IMR-90 (cell line): ENCODE measurements at regions not wholly inside any gene's neighbourhood (a gene's known extent, or its start where the extent isn't known, plus 50 kb on each side); places are given as distances from the start of the nearest gene placed in this dataset.

Experiments
- ATAC-seq: fragments of 200-7000 bp; cut with Tn5 transposase; 2 replicates; pipeline ENCODE4 v1.9.1; 2020; ENCODE audit warnings: low read depth, mild to moderate bottlenecking, moderate library complexity
- BruUV-seq: library from RNA; stranded (reverse); fragments of 400-500 nt; replicated peaks from 2 replicates; lab custom pipeline; 2021; lab: Mats Ljungman, UMichigan
- CTCF ChIA-PET: fragments of 300-600 bp; formaldehyde crosslinking; extraction: SDS; loops from one replicate; lab custom pipeline; 2021; ENCODE audit warnings: antibody characterized with exemption; lab: Yijun Ruan, JAX
- POLR2A ChIA-PET: fragments of 300-600 bp; sonication (Branson Sonifier 250); formaldehyde crosslinking; loops from one replicate; lab custom pipeline; 2022; ENCODE audit warnings: antibody characterized with exemption; ENCODE audit not compliant: unreplicated experiment; lab: Charles Lee
- DNase-seq: peaks from one replicate; pipeline ENCODE4 v3.0.0; 2013
- H2AFZ ChIP-seq: replicated peaks from 2 replicates; pipeline ENCODE3; 2013; ENCODE audit warnings: low read length, mild to moderate bottlenecking; ENCODE audit not compliant: poor library complexity
- H2AK5ac ChIP-seq: 2 replicates; pipeline ENCODE4 v1.6.1; 2013; ENCODE audit warnings: low read depth, low read length, inconsistent platforms
- H2AK9ac ChIP-seq: replicated peaks from 2 replicates; pipeline ENCODE3; 2013; ENCODE audit warnings: mild to moderate bottlenecking, low read depth, low read length, moderate library complexity; ENCODE audit not compliant: poor library complexity
- H2BK120ac ChIP-seq: 2 replicates; pipeline ENCODE4 v1.6.1; 2013; ENCODE audit warnings: low read depth, low read length, inconsistent platforms
- H2BK15ac ChIP-seq: 3 replicates; pipeline ENCODE4 v1.6.1; 2013; ENCODE audit warnings: low read depth, low read length, inconsistent platforms
- H2BK20ac ChIP-seq: 2 replicates; pipeline ENCODE4 v1.6.1; 2013; ENCODE audit warnings: low read depth, mild to moderate bottlenecking, inconsistent platforms, low read length, moderate library complexity
- H2BK5ac ChIP-seq: 2 replicates; pipeline ENCODE4 v1.6.1; 2013; ENCODE audit warnings: mild to moderate bottlenecking, low read depth, low read length, inconsistent platforms; ENCODE audit not compliant: poor library complexity, severe bottlenecking
- H3K14ac ChIP-seq: replicated peaks from 2 replicates; pipeline ENCODE4 v1.6.1; 2013; ENCODE audit warnings: low read depth, low read length, inconsistent platforms
- H3K18ac ChIP-seq: 2 replicates; pipeline ENCODE4 v1.6.1; 2013; ENCODE audit warnings: low read depth, low read length, control low read depth
- H3K23ac ChIP-seq: 2 replicates; pipeline ENCODE4 v1.6.1; 2013; ENCODE audit warnings: low read depth, low read length, inconsistent platforms
- H3K27ac ChIP-seq: 2 replicates; pipeline ENCODE4 v1.5.1; 2013; ENCODE audit warnings: mild to moderate bottlenecking, control low read depth, low read length; ENCODE audit not compliant: insufficient read depth
- H3K27me3 ChIP-seq: 2 replicates; pipeline ENCODE4 v1.6.1; 2013; ENCODE audit warnings: low read length; ENCODE audit not compliant: control insufficient read depth, insufficient read depth
- H3K36me3 ChIP-seq: 2 replicates; pipeline ENCODE4 v1.6.1; 2013; ENCODE audit warnings: low read length, mixed read lengths; ENCODE audit not compliant: control insufficient read depth, insufficient read depth
- H3K4ac ChIP-seq: 2 replicates; pipeline ENCODE4 v1.6.1; 2013; ENCODE audit warnings: low read depth, low read length, inconsistent platforms
- H3K4me1 ChIP-seq: 2 replicates; pipeline ENCODE4 v1.6.1; 2013; ENCODE audit warnings: low read length, mixed read lengths; ENCODE audit not compliant: control insufficient read depth, insufficient read depth
- H3K4me2 ChIP-seq: 2 replicates; pipeline ENCODE4 v1.6.1; 2013; ENCODE audit warnings: low read depth, mild to moderate bottlenecking, control low read depth, low read length, moderate library complexity
- H3K4me3 ChIP-seq: 2 replicates; pipeline ENCODE4 v1.5.1; 2013; ENCODE audit warnings: low read depth, mild to moderate bottlenecking, control low read depth, low read length, moderate library complexity; ENCODE audit not compliant: insufficient read depth
- H3K56ac ChIP-seq: 2 replicates; pipeline ENCODE4 v1.6.1; 2013; ENCODE audit warnings: low read length, inconsistent platforms; ENCODE audit not compliant: insufficient read depth; ENCODE audit errors: extremely low read depth
- H3K79me1 ChIP-seq, 2 experiments: 2 replicates each; pipeline ENCODE4 v1.6.1; 2013; ENCODE audit warnings: low read length in 2 of 2, inconsistent platforms in 1 of 2, low read depth in 1 of 2
- H3K9ac ChIP-seq: 2 replicates; pipeline ENCODE4 v1.6.1; 2013; ENCODE audit warnings: low read depth, low read length, control low read depth
- H3K9me1 ChIP-seq: 2 replicates; pipeline ENCODE4 v1.6.1; 2013; ENCODE audit warnings: low read length, inconsistent platforms; ENCODE audit not compliant: insufficient read depth
- H3K9me3 ChIP-seq: 2 replicates; pipeline ENCODE4 v1.6.1; 2013; ENCODE audit warnings: low read length; ENCODE audit not compliant: control insufficient read depth, insufficient read depth
- H4K20me1 ChIP-seq: 2 replicates; pipeline ENCODE4 v1.6.1; 2013; ENCODE audit warnings: low read length, inconsistent platforms; ENCODE audit not compliant: insufficient read depth
- H4K5ac ChIP-seq: 2 replicates; pipeline ENCODE4 v1.6.1; 2013; ENCODE audit warnings: mild to moderate bottlenecking, low read depth, low read length, control low read depth
- H4K8ac ChIP-seq, 2 experiments: 2 replicates each; pipeline ENCODE4 v1.6.1; 2013; ENCODE audit warnings: low read depth in 2 of 2, low read length in 2 of 2, control low read depth in 1 of 2, inconsistent platforms in 1 of 2
- H4K91ac ChIP-seq: 2 replicates; pipeline ENCODE4 v1.6.1; 2013; ENCODE audit warnings: low read depth, low read length, inconsistent platforms; ENCODE audit not compliant: insufficient read depth
- BHLHE40 ChIP-seq: fragments of 150-350 bp; IDR thresholded peaks from 2 replicates; pipeline ENCODE4 v1.6.1; 2016; ENCODE audit warnings: mild to moderate bottlenecking, low read depth, low read length
- CEBPB ChIP-seq: IDR thresholded peaks from 2 replicates; pipeline ENCODE4 v1.6.1; 2012; ENCODE audit warnings: low read depth, low read length, improper control_type of control experiment
- CHD1 ChIP-seq: IDR thresholded peaks from 2 replicates; pipeline ENCODE4 v1.6.1; 2012; ENCODE audit warnings: low read depth, low read length, improper control_type of control experiment
- CTCF ChIP-seq: conservative IDR thresholded peaks from 2 replicates; pipeline ENCODE4 v1.5.1; 2012; ENCODE audit warnings: mild to moderate bottlenecking, low read depth, low read length, improper control_type of control experiment
- ELK1 ChIP-seq: fragments of 150-350 bp; IDR thresholded peaks from 2 replicates; pipeline ENCODE4 v1.6.1; 2016; ENCODE audit warnings: low read depth, mild to moderate bottlenecking, low read length, moderate library complexity, borderline replicate concordance
- FOS ChIP-seq: fragments of 150-350 bp; IDR thresholded peaks from 2 replicates; pipeline ENCODE4 v1.6.1; 2016; ENCODE audit warnings: low read depth, low read length
- MAFK ChIP-seq: IDR thresholded peaks from 2 replicates; pipeline ENCODE4 v1.6.1; 2012; ENCODE audit warnings: low read depth, low read length, improper control_type of control experiment
- MAZ ChIP-seq: IDR thresholded peaks from 2 replicates; pipeline ENCODE4 v1.6.1; 2012; ENCODE audit warnings: low read depth, mild to moderate bottlenecking, low read length, improper control_type of control experiment, moderate library complexity, borderline replicate concordance
- MXI1 ChIP-seq: IDR thresholded peaks from 2 replicates; pipeline ENCODE4 v1.6.1; 2012; ENCODE audit warnings: low read depth, mild to moderate bottlenecking, low read length, moderate library complexity, borderline replicate concordance
- NFE2L2 ChIP-seq: fragments of 150-350 bp; IDR thresholded peaks from 2 replicates; pipeline ENCODE4 v1.6.1; 2016; ENCODE audit warnings: low read depth, mild to moderate bottlenecking, low read length
- POLR2A ChIP-seq: IDR thresholded peaks from 2 replicates; pipeline ENCODE4 v1.6.1; 2012; ENCODE audit warnings: mild to moderate bottlenecking, low read depth, low read length
- RAD21 ChIP-seq: IDR thresholded peaks from 2 replicates; pipeline ENCODE4 v1.6.1; 2012; ENCODE audit warnings: low read length, improper control_type of control experiment
- RCOR1 ChIP-seq: IDR thresholded peaks from 2 replicates; pipeline ENCODE4 v1.6.1; 2012; ENCODE audit warnings: mild to moderate bottlenecking, low read length, improper control_type of control experiment; ENCODE audit not compliant: insufficient replicate concordance
- RFX5 ChIP-seq: IDR thresholded peaks from 2 replicates; pipeline ENCODE4 v1.8.0; 2012; ENCODE audit warnings: low read depth, mild to moderate bottlenecking, low read length, moderate library complexity
- SMC3 ChIP-seq: fragments of 150-350 bp; IDR thresholded peaks from 2 replicates; pipeline ENCODE4 v1.6.1; 2016; ENCODE audit warnings: low read depth, mild to moderate bottlenecking, antibody characterized with exemption, low read length, moderate library complexity
- USF2 ChIP-seq: fragments of 150-350 bp; IDR thresholded peaks from 2 replicates; pipeline ENCODE4 v1.6.1; 2017; ENCODE audit warnings: mild to moderate bottlenecking, antibody characterized with exemption, low read length, low read depth
- WGBS, 2 experiments: methylation state at CpG; one replicate each; pipeline versions ENCODE4 v1.1.5 to v1.1.7; 2013; ENCODE audit warnings: missing lambda C conversion rate in 2 of 2; ENCODE audit not compliant: insufficient read length in 1 of 2; ENCODE audit errors: extremely low coverage in 2 of 2; 5-methylcytosine and 5-hydroxymethylcytosine counted together
- dilution Hi-C: fragments of 300-500 bp; cut with HindIII; formaldehyde crosslinking; loops from one replicate; pipeline ENCODE4 v1.14.3; 2018; ENCODE audit warnings: low sequenced_read_pairs; ENCODE audit not compliant: unreplicated experiment
- in situ Hi-C: fragments of 300-500 bp; cut with MboI; formaldehyde crosslinking; loops from 3 replicates; pipeline ENCODE4 v1.14.3; 2019; ENCODE audit warnings: low sequenced_read_pairs, inconsistent platforms, mixed read lengths
- intact Hi-C: fragments of 100-400 bp; cut with micrococcal nuclease; formaldehyde crosslinking; loops from 2 replicates; pipeline ENCODE4 v1.10.0; 2022

- peaks cover 8% of the 10 kb centered on the region for H3K4me1 ChIP-seq
- no peaks in the 10 kb centered on the region for H3K9me1 ChIP-seq
- H3K27ac ChIP-seq: no peak overlapping the region
- no peak overlapping the region for H2BK120ac ChIP-seq
- H2AK5ac ChIP-seq: no peak overlapping the region
- BruUV-seq: no TSS peak
- no peak overlapping the region for H2BK20ac ChIP-seq
- intact Hi-C loops: no loop called here
- ATAC-seq (no peak), DNase-seq (no peak)
- WGBS, 2 experiments: no CpG with 5 or more reads among the region's 3 CpGs
- no peaks in the 10 kb centered on the region for H4K20me1 ChIP-seq
- no peak overlapping the region for H3K14ac ChIP-seq
- H3K4me3 ChIP-seq: no peak overlapping the region
- H2AK9ac ChIP-seq: no peak overlapping the region
- dilution Hi-C loops: no loop called here
- no peak overlapping the region for H3K56ac ChIP-seq
- no peak overlapping the region for H4K8ac ChIP-seq
- no peak overlapping the region for H4K5ac ChIP-seq
- H3K4me2 ChIP-seq: no peak overlapping the region
- no peak overlapping the region for H2BK15ac ChIP-seq
- no peaks in the 10 kb centered on the region for H3K36me3 ChIP-seq
- H3K79me1 ChIP-seq: no peaks in the 10 kb centered on the region
- TF ChIP-seq RFX5: no peak
- TF ChIP-seq SMC3: no peak
- TF ChIP-seq CTCF: no peak
- no peak for TF ChIP-seq MAZ
- no peak for TF ChIP-seq CEBPB
- no peak for TF ChIP-seq FOS
- no peak for TF ChIP-seq CHD1
- TF ChIP-seq NFE2L2: no peak
- no peak for TF ChIP-seq MAFK
- TF ChIP-seq MXI1: no peak
- no peak for TF ChIP-seq USF2
- no peak for TF ChIP-seq BHLHE40
- no peak for TF ChIP-seq POLR2A
- TF ChIP-seq RAD21: no peak
- TF ChIP-seq RCOR1: no peak
- TF ChIP-seq ELK1: no peak
- no peak overlapping the region for H3K18ac ChIP-seq
- CTCF ChIA-PET: no interaction called here
- POLR2A ChIA-PET: no interaction called here
- H3K9ac ChIP-seq: no peak overlapping the region
- H2AFZ ChIP-seq: no peak overlapping the region
- no peaks in the 10 kb centered on the region for H3K27me3 ChIP-seq
- H3K9me3 ChIP-seq: no peaks in the 10 kb centered on the region
- in situ Hi-C loops: no loop called here
- H3K23ac ChIP-seq: no peak overlapping the region
- H4K91ac ChIP-seq: no peak overlapping the region
- no peak overlapping the region for H2BK5ac ChIP-seq
- no peak overlapping the region for H3K4ac ChIP-seq
Observed at GRCh38 chr12:14253496-14253895, 112.0 kb upstream of the ATF7IP start.
